IPS-NIHi11 (cell line): ENCODE measurements at regions not wholly inside any gene's neighbourhood (a gene's known extent, or its start where the extent isn't known, plus 50 kb on each side); places are given as distances from the start of the nearest gene placed in this dataset.

Experiments used
- DNase-seq: peaks from one replicate; pipeline ENCODE4 v3.0.0; 2012; ENCODE audit warnings: mixed read lengths, low spot score

DNA sequence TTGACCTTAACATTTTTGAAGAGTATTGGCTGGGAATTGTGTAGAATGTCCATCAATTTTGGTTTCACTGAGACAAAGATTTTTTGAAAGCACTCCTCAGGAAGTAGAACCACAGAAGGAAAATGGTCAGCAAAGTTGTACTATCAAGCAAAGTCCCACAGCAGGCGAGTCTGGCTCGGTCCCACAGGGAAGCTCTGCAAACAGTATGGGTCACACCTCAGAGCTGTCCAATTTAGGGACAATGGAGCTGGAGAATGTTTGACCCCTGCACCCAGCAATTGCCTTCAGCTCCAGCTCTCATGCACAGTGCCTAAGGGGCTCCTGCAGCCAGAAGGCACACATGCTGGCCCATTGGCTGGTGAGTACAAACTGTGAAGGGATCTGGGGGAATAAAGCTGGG, 147.0 kb downstream of the MAFB start:
- DNase-seq, result no peak

DNA sequence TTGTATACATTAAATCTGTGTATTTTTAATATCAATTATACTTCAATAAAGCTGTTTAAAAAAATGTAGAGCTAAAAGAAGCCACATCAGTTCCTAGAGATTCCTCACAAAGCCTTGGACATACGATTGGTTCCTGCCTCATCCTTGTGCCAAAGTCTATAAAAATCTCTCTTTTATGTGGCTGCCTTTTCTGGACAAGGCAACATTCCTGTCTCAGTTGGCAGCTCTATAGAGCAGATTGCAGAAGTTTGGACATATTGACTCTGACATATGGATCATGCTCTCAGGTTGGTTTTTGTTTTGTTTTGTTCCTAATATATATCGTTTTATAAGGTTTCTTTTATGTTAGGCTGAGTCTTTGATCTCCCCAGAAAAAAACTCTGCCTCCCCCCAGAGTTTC, 148.9 kb downstream of the MAFB start:
- no peak for DNase-seq

DNA sequence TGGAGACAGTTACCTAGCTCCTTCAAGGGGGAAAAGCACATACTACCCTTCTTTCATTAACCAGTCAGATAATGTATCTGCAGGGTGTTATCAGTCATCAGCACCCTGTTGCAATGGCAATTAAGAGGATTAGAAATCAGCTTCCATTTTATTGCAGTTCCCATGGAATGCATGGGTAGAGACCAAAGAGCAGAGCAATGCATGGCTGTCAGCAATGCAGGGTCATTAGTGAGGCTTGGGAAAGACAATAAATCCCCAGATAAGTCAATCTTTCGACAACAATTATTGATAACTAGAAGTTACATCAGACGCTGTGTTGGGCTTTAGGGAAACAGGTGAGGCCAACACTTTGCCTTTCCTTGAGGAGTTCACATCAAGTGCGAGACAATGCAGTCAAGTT, 150.9 kb downstream of the MAFB start:
- DNase-seq, result no peak

DNA sequence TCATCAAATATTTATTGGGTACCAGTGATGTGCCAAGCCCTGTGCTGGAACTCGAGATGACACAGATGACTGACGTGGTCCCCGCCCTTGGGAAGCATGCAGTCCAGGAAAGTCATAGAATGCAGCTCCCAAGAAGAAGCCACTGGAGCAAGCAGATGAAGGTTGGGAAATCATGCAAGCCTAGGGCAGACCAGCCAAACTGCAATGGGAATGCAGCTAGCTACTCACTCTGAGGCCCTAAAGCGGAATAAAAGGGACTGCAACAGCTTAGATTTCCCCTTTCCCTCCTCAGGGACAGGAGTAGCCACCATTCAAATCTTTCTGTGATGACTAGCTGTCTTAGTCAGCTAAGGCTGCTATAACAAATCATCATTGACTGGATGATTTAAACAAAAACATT, 152.2 kb downstream of the MAFB start:
- DNase-seq, result no peak

DNA sequence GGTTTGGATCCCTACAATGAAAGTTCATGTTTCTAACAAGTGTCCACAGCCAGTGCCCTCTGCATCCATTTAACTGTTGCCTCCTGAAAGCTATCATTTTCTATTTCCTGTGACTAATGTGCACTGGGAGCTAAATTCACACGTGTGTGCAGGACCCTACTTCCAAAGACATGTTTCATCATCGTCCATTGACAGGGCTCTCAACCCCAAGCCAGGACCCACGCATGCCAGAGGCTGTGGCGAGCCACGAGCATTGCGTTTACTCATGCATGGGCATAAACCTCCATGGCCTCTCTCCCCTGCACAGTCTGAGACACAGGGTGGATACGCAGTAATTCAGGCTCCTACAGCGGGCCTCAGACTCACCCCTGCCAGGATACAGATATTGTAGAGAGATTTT, 153.2 kb downstream of the MAFB start:
- DNase-seq, result no peak

DNA sequence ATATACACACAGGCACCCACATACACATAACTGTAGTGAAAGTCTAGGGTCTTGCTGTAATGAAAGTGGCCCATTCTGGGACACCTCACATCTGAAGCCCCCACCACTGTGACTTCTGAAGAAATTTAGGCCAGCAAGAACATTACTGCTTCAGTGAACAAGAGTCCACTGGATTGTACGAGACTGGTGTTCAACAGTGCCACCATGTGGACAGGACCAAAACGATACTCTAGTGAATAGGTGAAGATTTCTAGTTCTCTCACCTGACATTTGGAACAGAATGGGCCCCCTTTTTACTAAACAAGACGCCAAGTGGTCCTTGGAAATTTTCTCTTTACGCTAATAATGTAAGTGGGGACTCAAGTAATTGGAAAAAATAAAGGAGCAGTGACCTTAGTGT, 156.9 kb downstream of the MAFB start:
- peak; percentile 33 for DNase-seq

DNA sequence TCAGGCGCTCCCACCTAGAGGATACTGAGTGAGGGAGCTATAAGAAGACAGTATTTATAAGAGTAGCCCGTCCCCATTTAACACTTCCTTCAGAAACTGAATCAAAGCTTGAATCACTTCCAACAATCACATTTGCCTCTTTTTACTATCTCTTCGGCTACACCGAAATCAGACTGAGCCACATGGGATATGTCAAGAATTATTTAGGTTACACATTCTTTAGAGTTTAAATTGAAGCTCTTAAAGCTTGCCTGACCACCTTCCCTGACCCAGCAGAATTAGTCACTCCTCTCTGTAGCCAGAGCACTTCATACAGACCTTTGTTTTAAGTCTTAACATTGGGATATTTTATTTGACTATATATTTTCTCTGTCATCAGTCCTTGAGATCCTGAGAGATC, 163.7 kb downstream of the MAFB start:
- DNase-seq, result no peak

DNA sequence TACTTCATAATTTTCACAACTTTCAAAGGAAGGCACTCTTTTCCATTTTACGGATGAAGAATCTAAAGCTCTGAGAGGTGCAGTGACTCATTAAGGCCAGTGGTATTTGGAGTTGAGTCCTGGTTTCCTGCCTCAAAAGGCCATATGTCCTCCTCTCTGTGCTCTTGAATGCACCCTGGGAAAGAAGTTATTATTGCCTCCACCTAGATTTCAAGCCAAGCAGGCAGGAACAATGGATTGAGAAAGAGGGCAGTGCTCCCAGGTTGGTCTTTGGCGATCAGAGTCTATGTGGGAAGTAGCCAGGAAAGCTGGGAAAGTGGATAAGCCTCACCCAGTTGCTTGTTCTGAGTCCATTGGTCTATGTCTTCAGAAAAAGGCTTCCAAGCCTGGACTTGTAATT, 165.0 kb downstream of the MAFB start:
- DNase-seq, result no peak

DNA sequence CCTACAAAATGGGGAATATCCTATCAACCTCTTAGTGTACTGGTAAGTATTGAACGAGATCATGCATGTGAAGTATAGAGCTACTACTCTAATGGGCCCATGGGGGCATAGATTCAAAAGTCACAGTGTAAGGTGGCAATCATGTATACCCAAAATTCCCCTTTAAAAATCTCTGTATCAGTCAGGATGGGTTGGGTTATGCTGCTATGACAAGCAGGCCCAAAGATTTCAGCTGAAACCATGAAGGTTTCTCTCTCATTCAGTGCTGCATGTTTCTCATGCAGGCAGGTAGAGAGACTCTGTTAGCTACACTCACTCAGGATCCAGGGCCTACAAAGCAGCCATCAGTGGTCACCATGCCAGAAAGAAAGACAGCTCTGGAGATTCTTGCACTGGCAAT, 166.6 kb downstream of the MAFB start:
- DNase-seq, result no peak

DNA sequence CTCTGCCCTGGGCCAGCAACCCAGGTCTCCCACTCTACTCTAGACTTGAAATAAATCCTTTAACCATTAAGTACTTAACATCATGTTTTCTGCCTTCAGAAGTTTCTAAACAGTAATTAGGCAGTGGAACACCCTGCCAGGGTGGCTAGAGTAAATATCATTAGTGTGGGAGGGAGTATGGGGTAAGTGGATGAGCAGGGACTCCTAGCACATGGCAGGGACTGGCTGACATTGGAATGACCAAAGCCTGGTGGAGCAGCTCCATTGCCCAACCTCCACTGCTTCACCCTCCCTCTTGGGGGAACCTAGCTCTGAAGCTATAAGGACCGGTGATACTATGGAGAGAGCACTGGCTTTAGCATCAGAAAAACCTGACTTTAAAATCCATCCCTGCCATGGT, 167.1 kb downstream of the MAFB start:
- no peak for DNase-seq

DNA sequence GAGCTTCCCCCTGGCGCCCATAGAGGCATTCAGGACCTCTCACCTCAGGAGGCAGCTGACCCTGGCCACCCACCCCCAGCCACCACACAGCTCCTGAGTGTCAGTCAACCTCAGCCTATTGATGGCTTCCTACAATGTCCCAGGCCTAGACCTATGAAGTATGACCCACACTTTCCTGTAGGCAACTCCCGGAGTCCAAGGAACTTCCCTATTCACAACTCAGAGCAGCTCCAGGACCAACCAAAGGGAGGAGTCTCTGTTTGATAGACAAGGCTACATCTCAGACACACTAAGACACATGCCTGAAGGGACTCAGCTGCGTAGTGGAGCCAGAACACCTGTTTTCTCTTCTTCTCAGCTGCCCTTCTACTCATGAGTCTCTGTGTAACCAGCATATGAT, 169.1 kb downstream of the MAFB start:
- no peak for DNase-seq

DNA sequence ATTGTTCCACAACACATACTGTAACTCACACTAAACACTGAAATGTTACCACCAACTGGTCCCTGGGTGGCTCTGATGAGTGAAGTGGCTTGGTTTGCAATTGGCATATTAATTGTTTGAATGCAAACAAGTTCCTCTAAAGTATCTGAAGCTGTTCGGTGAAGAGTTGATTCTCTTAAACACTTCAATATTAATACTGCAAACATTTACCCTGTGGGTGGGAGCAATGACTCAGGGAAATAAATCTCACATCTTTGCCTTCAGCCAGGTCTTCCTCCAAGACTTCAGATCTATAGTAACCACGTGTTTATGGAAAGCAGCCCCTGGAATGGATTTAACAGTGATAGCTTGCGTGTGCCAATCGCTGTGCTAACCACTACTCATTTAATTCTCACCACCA, 176.0 kb downstream of the MAFB start:
- no peak for DNase-seq

DNA sequence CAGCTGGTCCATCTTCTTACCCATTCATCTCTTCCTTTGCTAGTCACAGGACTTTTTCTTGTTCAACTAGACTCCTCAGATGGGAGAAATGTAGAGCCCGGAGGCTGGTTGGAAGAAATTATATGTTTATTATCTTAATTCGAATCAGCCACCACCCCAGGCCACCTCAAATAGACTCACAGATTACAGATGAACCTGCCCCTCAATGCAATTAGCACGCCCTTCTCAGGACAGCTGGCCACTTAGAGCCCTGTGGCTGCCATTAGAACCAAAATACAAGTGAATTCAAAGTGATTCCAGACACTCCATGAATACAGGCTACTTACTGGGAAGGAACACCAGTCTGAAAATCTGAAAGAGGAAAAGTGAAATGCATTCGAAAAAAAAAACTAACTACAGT, 176.4 kb downstream of the MAFB start:
- DNase-seq, result no peak

DNA sequence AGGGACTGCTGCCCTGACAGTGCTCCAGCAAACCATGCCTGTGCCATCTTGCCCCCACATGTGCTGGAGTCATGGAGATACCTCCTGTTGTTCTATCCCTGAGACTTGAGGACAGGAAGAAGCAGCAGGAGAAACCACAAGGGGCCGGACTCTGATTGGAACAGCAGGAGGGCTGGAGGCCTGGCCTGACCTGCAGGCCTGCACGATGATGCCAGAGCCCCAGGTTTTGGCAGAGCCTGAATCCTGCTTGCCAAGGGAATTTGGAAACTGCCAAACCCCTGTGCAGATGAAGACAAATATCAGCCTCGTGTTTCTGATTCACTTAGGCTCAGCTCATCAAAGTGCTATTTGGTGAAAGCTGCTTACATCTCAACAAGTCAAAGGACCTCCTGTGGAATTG, 177.6 kb downstream of the MAFB start:
- DNase-seq, result no peak

DNA sequence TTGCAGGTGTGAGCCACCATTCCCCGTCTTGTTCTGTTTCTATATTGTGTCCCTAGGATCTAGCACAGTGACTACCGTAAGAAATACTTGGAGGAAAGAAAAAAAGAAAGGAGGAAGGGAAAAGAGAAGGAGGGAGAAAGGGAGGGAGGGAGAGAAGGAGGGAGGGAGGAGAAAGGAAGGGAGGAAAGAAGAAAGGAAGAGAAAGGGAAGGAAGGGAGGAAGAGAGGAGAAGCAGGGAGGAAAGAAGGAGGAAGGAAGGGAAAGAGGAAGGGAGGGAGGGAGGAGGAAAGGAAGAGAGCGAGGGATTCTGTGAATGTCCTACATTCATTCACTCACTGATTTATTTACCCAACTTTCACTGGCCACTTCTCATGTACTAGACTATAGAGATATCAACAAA, 178.4 kb downstream of the MAFB start:
- DNase-seq, result no peak

DNA sequence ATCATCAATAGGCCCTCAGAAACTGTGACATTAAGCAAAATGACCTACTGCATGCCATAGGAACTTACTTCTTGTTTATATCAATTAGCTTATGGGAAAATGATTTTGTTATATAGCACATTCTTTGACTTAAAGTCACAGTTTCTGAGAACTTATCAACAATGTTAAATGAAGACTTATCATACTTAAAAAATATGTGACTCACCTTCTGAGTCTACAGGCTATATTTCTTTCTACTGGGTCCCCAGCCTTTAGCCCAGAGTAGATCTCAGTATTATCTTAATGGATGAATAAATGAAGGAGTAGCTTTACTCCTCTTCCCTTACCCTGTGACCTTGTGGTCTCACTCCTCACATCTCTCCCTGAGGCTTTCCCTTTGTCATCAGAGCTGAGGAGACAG, 180.2 kb downstream of the MAFB start:
- DNase-seq, result no peak

DNA sequence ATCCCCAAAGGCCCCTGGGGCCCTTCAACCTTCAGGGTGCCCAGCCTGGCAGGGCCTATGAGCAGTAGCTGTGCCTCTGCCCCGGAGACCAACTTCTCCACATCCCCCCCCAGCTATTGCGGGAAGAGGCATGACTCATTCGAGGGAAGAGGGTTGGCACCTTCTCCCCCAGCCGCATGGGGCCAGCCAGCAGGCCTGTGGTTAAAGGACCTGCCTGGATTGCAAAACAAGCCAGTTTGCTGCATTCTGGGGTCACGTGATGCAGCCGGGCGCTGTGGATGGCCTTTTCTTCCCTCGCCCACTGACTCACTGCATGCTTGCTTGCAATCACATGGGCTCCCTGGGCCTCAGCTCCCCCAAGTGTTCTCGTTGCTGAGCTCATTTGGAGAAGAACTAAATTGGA, 182.5 kb downstream of the MAFB start:
- DNase-seq, result peak; percentile 30

DNA sequence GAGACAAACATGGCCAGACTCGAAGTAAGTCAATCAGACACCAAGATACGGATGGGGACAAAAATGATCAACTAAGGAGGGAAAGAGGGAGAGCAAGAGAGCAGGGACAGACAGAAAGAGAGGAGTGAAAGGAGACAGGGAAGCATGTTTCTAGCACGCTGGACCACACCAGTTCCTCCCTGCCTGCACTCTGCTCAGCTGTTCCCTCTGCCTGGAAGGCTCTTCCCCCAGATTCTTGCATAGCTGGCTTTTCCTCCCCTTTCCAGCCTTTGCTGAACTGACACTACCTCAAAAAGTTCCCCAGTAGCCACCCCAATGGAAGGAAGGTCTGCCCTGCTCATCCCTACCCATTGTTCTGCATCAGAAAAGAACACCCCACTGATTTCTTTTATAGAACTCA, 185.9 kb downstream of the MAFB start:
- no peak for DNase-seq

DNA sequence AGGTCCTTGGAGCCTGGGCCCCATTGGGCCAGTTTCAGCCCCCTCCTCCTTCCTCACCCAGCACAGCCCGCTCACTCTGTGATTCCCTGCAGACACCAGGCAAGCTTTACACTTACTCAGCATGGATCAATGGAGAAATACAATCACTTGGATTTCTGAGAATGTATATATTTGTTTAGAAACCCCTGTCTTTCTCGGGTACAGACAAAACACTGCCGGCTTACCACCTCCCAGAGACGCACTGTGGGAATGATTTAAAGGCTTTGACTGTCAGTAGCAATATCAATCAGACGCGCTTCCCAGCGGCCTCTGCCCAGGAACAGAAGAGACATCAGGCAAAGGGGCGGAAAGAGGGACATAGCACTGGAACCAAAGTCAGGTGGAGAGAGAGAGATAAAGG, 186.5 kb downstream of the MAFB start:
- no peak for DNase-seq

DNA sequence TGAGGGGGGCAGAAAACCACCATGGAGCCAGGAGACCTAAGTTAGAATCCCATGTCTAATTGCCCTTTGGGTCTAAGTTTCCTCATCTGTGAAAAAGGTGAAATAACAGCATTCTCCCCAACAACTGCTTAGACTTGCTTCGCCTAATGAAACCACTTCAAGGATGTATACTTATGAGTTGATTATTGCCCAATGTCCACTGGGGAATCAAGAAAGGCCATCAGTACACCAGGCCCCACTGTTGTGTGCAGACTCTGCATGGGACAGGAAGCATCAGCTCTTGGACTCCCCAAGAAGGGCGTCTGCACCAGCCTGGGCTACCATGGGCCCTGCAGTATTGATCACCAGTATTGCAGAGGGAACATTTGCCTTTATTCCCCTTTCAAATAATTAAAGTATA, 189.6 kb downstream of the MAFB start:
- no peak for DNase-seq

DNA sequence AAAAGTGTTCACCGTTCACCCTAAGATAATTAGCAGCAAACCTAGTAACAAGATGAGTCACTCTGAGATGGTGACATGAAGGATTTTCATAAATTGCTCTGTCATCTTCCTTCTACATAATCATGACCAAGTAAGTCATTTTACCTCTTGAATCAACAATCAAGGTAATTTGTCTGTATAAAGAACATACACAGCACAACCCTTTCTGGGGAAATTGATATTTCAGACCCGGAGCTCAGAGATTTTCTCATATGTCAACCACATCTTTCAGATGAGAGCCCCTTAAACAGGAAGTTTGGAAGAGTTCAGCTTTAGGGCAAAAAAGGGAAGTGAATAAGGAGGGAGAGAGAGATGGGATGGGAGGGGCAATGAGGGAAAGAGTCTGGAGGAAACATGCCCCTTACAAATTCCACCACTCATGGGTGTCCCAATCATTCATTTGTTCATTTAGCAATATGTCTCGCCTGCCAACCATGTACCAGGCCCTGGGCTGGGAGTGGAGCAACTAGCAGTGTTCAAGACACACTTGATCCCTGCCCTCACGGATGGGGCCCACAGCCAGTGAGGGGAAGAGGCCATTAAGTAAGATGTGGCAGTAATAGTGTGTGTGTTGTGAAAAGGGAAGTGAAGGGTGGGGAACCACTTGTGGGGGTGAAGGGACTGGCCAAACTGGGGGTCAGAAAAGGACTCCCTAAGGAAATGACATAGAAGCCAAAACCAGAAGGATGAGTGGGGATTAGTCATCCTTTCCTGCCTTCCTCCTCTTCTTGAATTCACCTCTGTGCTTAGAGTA, 190.9 kb downstream of the MAFB start:
- no peak for DNase-seq

DNA sequence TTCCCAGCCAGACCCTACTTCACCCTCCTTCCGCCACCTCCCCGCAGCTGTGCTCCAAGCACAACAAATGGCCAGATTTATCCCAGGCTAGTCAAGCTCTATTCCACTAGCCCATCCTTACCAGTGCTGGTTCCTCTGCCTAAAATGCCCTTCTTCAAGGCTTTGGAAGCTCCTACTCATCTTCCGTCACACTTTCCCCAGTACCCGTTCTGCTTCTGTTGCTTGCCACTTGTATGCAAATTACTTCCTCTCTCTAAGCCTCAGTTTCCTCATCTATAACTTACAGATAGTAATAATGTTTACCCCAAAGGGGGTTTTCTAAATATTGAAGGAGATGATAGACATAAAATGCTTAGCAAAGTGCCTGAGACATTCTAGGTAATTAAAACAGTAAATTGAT, 193.1 kb downstream of the MAFB start:
- DNase-seq, result no peak

DNA sequence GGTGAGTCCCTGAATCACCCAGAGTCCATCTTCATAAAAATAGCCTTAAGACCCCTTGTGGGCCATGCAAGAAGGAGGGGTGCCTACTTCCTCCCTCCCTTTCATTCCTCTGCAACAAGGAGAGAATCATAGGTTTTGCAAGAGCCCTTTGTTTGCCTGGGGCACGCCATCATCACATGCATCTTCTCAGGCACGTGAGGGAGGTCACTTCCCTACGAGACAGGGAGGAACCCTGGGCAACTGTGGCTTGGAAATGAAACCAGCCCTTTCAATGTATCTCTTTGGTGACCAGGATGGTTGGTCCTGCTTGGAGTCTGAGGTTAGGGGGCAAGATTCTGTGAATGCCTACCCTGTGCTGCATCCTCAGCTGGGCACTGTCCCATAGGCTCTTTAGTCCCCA, 194.8 kb downstream of the MAFB start:
- no peak for DNase-seq

DNA sequence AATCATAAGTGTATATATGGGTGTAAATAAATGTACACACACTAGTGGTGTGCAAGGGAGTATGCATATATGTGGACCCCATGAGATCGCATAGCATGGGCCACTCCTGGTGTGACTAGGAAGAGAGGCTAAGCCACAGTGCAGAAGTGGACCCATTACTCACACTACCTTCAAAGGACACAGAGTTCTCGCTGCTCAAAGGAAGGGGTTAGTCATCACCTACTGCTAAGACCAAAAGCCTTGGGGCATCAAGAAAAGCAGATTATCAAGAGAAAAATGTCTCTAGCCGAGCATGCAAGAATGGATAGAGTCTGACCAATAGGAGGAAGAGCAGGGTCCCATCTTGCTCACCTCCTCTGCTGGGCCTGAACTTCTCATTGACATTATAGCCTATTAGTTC, 195.5 kb downstream of the MAFB start:
- no peak for DNase-seq

DNA sequence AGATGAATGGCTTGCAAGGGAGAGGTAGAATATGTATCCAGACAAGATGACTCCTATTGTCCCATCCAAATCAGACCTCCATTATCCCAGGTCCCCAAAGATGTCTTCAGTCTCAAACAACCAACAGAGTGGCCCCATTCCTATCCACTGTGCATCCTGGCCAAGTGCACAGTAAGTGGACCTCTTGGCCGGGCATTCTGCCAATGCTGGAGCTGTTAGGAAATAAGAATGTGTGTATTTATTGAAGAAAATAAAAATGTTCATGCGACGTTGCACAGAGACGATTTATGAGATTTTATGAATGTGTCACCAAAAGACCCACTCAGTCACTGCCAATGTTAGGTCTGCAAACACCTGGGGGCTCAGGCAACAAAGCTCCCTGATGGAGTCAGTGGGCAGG, 196.0 kb downstream of the MAFB start:
- no peak for DNase-seq
